Fibroblast of skin of abdomen (primary cell): ENCODE measurements at regions not wholly inside any gene's neighbourhood (a gene's known extent, or its start where the extent isn't known, plus 50 kb on each side); places are given as distances from the start of the nearest gene placed in this dataset.

Experiments used
- DNase-seq: peaks from one replicate; pipeline ENCODE4 v3.0.0-alpha.2; 2013

- peak; percentile 64 for DNase-seq
Measured at GRCh38 chr6:14799928-14800327, 445.9 kb upstream of the JARID2 start.

DNA sequence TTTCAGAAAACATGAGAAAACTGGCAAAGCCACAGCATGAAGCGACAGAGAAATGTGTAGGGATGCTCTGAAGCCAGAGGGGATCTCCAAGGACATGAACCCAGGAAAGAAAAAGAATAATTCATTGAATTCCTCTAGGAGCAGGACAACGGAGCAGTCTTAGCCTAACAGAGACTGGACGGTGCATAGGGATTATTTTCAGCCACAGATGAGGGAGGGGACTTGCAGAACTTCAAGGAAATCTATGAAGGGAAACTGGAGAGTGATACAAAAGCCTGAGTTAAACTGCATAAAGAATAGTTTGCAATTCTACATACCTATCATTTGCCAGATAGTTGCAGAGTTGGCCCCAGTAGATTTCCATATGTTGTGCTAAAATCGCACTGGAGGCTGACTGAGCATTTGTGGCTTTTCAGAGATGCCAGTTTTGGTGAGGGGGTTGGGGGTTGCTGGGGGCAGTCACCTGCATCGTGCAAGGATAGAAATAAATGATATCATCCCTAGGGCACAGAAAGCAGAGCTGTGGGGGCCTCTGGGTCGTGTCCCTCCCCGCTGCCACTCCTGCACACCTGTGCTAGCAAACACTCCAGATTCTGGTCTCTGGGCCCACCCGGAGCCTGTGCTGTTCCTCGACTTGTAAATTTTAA lies 443.2 kb upstream of the JARID2 start:
- peak; percentile 32 for DNase-seq

GRCh38 chr6:14804001-14804784 lies 441.7 kb upstream of the JARID2 start:
- DNase-seq: no peak

- DNase-seq: peak; percentile 96
Measured at GRCh38 chr6:14804785-14805210, 441.1 kb upstream of the JARID2 start.

GRCh38 chr6:14806101-14806500 lies 439.8 kb upstream of the JARID2 start:
- no peak for DNase-seq

- DNase-seq: peak; percentile 54
Measured at GRCh38 chr6:14807130-14807529, 438.7 kb upstream of the JARID2 start.

DNA sequence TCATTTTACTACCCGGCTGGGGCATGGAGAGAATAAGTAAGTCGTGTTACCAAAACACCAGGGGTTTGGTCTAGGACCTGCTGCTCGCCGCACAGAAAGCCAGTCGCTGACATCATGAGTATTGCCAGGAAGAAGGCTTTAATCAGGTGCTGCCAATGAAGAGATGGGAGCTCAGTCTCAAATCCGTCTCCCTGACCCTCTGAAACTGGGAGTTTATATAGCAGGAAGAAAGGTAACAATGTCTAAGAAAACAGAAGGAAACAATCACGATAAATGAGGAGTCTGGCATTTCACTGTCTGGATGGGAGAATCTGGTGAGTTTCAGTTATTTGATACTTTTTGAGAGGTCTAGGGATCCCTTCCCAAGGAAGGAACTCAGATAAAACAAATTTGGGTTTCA lies 437.9 kb upstream of the JARID2 start:
- DNase-seq: no peak

GRCh38 chr6:14810021-14810420 lies 435.8 kb upstream of the JARID2 start:
- DNase-seq: no peak

DNA sequence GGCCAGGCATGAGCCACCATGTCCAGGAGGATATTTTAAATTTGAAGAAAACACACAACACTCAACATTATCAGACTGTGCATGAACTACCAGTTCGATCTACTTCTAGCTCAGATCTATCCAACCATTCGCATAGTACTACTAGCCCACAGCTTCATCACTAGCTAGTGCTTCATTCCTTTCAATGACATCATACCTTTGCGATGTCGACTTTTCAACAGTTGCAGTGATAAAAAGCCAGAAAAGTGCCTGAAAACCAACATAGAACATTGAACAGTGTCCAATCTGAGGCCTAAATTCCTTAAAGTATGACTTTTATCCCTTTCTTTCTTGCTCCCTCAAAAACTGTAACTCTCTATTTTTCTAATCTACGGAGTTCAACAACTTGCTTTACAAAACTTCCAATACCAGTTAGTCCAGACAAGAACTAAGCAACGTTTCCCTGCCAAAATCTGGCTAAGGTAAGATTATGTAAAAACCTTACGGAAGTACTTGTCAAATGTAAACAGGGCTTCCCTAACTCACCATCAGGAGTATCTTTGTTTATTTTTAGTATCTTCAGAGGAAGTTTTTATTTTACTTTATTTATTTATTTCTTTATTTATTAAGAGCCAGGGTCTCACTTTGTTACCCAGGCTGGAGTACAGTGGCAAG lies 434.0 kb upstream of the JARID2 start:
- peak; percentile 86 for DNase-seq

DNA sequence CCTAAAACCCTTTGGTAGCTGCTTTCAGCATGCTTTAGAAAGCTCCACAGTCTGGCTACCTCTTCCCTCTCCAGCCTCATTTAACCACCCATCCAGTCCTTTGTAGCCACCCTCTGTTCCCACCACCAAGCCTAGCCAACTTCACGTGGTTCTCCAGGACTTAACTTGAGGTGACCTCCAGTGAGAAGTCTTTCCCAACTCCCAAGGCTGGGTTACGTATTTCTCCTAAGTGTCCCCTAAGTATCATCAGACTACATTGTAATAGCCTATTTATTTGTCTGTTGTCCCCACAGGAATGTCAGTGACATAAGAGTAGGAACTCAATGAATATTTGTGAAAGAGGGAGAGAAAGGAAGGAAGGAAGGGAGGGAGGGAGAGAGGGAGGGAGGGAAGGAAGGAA lies 431.9 kb upstream of the JARID2 start:
- no peak for DNase-seq

DNA sequence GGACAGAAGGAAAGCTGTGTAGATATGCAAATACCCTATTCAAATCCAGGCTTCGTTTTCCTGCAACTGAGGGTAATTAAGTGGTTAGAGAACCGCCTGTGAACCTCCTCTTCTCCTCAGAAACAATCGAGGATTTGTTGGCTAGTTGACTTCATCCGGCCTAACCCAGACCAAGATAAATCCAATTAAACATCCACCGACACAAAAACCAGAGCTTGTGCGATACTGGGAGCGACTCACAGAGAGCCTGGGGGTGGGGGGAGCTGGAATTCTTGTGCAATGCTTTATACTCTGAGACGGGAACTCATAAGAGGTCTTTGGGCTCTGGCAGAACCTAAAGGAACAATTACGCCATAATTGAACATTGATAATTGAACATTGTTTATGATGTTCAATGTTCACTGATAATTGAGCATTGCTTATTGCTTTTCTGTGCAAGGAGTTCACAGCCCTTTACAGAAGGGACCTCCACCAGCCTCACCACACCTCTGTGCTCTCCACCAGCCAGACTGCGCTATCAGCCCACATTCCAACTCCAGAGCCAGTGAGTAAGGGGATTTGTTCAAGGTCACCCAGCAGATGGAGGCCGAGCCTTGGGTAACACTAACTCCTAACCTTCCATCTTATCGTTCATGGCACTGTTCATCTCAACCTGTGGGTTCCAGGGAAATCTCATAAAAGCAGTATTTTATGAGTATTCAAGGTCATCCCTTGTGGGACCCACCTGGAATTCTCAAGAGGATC lies 429.6 kb upstream of the JARID2 start:
- DNase-seq: peak; percentile 26

DNA sequence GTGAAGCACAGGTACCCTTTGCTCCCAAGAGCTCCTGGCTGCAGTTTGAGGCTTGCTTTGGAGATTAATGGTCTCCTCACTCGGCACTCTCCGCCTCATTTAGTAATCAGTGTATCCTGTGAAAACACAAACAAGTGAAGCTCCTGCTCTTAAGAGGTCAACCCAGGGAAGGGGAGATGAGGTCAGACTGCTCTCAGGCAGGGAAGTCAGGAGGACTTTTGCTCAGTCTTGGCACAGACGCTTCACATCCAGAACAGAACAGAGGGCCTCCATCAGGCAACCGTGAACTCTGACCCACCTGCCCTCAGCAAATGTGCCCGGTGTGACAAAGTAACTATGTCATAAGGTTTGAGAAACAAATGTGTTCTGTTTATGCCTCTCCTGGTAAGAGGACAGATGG lies 428.8 kb upstream of the JARID2 start:
- DNase-seq: no peak

- DNase-seq: no peak
Measured at GRCh38 chr6:14818422-14818884, 427.4 kb upstream of the JARID2 start.

GRCh38 chr6:14819001-14819400 lies 426.9 kb upstream of the JARID2 start:
- no peak for DNase-seq

DNA sequence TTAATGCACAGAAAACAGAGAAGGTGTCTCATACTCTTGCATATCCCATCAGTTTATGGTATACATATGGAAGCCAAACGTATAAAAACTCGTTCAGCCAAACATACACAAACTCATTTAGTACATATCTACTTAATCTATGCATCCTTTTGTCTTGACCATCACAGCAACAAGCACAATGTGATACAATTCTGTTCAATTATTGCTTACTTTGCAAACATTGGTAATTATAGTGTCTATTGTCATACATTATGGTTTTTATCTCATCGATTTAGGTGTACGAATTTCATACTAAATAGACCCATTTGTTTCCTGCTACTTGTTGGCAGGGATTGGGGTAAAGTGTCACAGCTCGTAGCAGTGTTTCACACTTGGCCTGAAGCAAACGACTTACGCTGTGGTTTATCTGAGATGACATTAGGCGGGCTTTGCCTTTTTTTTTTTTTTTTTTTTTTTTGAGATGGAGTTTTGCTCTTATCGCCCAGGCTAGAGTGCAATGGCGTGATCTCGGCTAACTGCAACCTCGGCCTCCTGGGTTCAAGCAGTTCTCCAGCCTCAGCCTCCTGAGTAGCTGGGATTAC lies 425.9 kb upstream of the JARID2 start:
- no peak for DNase-seq

- DNase-seq: no peak
Measured at GRCh38 chr6:14822012-14822553, 423.8 kb upstream of the JARID2 start.

DNA sequence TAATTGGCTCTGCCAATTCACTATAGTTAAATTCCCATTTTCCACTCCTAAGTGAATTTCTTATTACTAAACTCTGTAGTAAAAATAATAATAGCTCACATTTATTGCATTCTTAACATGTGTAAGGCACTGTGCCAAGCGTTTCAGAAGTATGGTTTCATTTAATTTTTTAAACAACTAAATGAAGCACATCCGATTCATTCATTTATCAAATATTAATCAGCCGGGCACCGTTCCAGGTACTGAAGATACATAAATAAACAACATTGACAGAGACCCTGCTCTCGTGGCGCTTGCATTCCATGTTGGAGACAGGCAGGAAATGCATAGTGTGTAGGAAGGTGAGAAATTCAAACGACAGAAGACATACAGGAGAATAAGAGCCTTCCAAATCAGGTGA lies 423.2 kb upstream of the JARID2 start:
- DNase-seq: peak; percentile 71

DNA sequence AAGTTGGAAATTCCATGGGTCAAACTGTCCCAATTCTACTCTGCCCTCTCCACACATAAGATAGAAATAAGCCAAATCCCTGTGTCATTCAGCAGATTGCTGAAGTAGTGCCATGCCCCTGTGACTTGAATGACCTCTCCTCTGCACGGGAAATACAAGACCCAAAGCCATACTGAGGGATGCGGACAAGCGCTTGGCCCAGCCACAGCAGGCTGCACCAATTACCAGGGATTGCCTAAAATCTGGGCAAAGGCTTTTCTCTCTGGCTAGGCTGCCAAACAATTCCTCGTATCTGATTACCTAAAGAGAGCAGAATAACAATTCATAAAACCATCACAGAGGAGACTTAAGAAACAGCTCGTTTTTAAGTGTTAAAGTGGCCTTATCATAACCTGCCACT lies 421.8 kb upstream of the JARID2 start:
- no peak for DNase-seq

- DNase-seq: peak; percentile 20
Measured at GRCh38 chr6:14824484-14825275, 421.2 kb upstream of the JARID2 start.

GRCh38 chr6:14826456-14826855 lies 419.4 kb upstream of the JARID2 start:
- DNase-seq: no peak

GRCh38 chr6:14827354-14827753 lies 418.5 kb upstream of the JARID2 start:
- no peak for DNase-seq
